Mesodermal cell (in vitro differentiated cells): ENCODE measurements at regions not wholly inside any gene's neighbourhood (a gene's known extent, or its start where the extent isn't known, plus 50 kb on each side); places are given as distances from the start of the nearest gene placed in this dataset.

Experiments
- H3K27ac ChIP-seq: 2 replicates; pipeline ENCODE4 v1.7.0; 2013; ENCODE audit warnings: mild to moderate bottlenecking, low read depth, low read length, moderate library complexity; ENCODE audit not compliant: severe bottlenecking
- H3K36me3 ChIP-seq: 2 replicates; pipeline ENCODE4 v1.7.1; 2013; ENCODE audit warnings: mild to moderate bottlenecking, low read length, moderate library complexity; ENCODE audit not compliant: control insufficient read depth, insufficient read depth
- H3K4me1 ChIP-seq: one replicate; pipeline ENCODE4 v1.7.1; 2013; ENCODE audit warnings: mild to moderate bottlenecking, low read length; ENCODE audit not compliant: insufficient read depth, control insufficient read depth, poor library complexity, severe bottlenecking
- H3K4me3 ChIP-seq: 2 replicates; pipeline ENCODE4 v1.7.0; 2013; ENCODE audit warnings: low read length, control low read depth, mild to moderate bottlenecking; ENCODE audit not compliant: insufficient read depth, poor library complexity, severe bottlenecking; ENCODE audit errors: extremely low read depth
- H3K9me3 ChIP-seq: 2 replicates; pipeline ENCODE4 v1.7.1; 2013; ENCODE audit warnings: mild to moderate bottlenecking, low read length, moderate library complexity; ENCODE audit not compliant: control insufficient read depth
- whole genome bisulfite sequencing, 2 experiments: methylation state at CpG; one replicate each; pipeline ENCODE4 v1.1.5; 2013; ENCODE audit warnings: missing lambda C conversion rate in 2 of 2; ENCODE audit not compliant: insufficient coverage in 2 of 2; 5-methylcytosine and 5-hydroxymethylcytosine counted together

GRCh38 chr16:14002416-14002990 is 68.6 kb upstream of the MRTFB start:
- H3K4me3 ChIP-seq, result no peak overlapping the region
- H3K36me3 ChIP-seq, result no peaks in the 10 kb centered on the region
- H3K4me1 ChIP-seq, result peaks cover 15% of the 10 kb centered on the region
- H3K9me3 ChIP-seq, result no peaks in the 10 kb centered on the region
- no peak overlapping the region for H3K27ac ChIP-seq
- 75 to 81% methylated on average over 4 to 8 of the region's 13 CpGs for WGBS, 2 experiments

GRCh38 chr16:14003074-14003570 is 68.0 kb upstream of the MRTFB start:
- Histone ChIP-seq H3K9me3 (no peaks in the 10 kb centered on the region), H3K27ac (peak overlapping the region; percentile 62)
- 7% methylated on average over 9 of the region's 15 CpGs for WGBS, 2 experiments

GRCh38 chr16:14004031-14004728 is 66.9 kb upstream of the MRTFB start:
- H3K27ac ChIP-seq, result no peak overlapping the region
- no peak overlapping the region for H3K4me3 ChIP-seq
- no peaks in the 10 kb centered on the region for H3K9me3 ChIP-seq
- 92 to 96% methylated on average over 12 to 13 of the region's 13 CpGs for whole genome bisulfite sequencing, 2 experiments
- H3K36me3 ChIP-seq, result no peaks in the 10 kb centered on the region
- peaks cover 11% of the 10 kb centered on the region for H3K4me1 ChIP-seq

More at GRCh38 chr16:14003074-14003570, 68.0 kb upstream of the MRTFB start:
- peaks cover 11% of the 10 kb centered on the region for H3K4me1 ChIP-seq
- H3K4me3 ChIP-seq, result no peak overlapping the region
- no peaks in the 10 kb centered on the region for H3K36me3 ChIP-seq

- H3K4me1 ChIP-seq, result peaks cover 8% of the 10 kb centered on the region
- no peaks in the 10 kb centered on the region for H3K9me3 ChIP-seq
- no peak overlapping the region for H3K27ac ChIP-seq
- WGBS, 2 experiments, result 92% methylated on average over 2 of the region's 2 CpGs; no CpG with 5 or more reads in 1 of the 2 experiments
- no peak overlapping the region for H3K4me3 ChIP-seq
- H3K36me3 ChIP-seq, result no peaks in the 10 kb centered on the region
These were observed 66.3 kb upstream of the MRTFB start for GRCh38 chr16:14004729-14005315.

- no peaks in the 10 kb centered on the region for H3K36me3 ChIP-seq
- H3K27ac ChIP-seq, result no peak overlapping the region
- no peak overlapping the region for H3K4me3 ChIP-seq
- no peaks in the 10 kb centered on the region for H3K9me3 ChIP-seq
- 90 to 92% methylated on average over 4 to 5 of the region's 6 CpGs for WGBS, 2 experiments
- H3K4me1 ChIP-seq, result peaks cover 4% of the 10 kb centered on the region
These were observed 65.8 kb upstream of the MRTFB start for GRCh38 chr16:14005335-14005734.

GRCh38 chr16:14007450-14007849 is 63.7 kb upstream of the MRTFB start:
- no CpG with 5 or more reads among the region's 4 CpGs for WGBS, 2 experiments
- Histone ChIP-seq H3K27ac (no peak overlapping the region), H3K4me3 (no peak overlapping the region)

GRCh38 chr16:14011001-14011400 is 60.1 kb upstream of the MRTFB start:
- Histone ChIP-seq H3K36me3 (no peaks in the 10 kb centered on the region), H3K27ac (no peak overlapping the region), H3K4me1 (peaks cover 15% of the 10 kb centered on the region), H3K4me3 (no peak overlapping the region), H3K9me3 (no peaks in the 10 kb centered on the region)
- 100% methylated on average over 1 to 2 of the region's 2 CpGs for WGBS, 2 experiments

More at GRCh38 chr16:14007450-14007849, 63.7 kb upstream of the MRTFB start:
- no peaks in the 10 kb centered on the region for H3K36me3 ChIP-seq
- H3K4me1 ChIP-seq, result peaks cover 4% of the 10 kb centered on the region
- no peaks in the 10 kb centered on the region for H3K9me3 ChIP-seq

GRCh38 chr16:14011846-14012245 is 59.3 kb upstream of the MRTFB start:
- no peak overlapping the region for H3K4me3 ChIP-seq
- H3K27ac ChIP-seq, result no peak overlapping the region
- no peaks in the 10 kb centered on the region for H3K9me3 ChIP-seq
- H3K4me1 ChIP-seq, result peaks cover 15% of the 10 kb centered on the region
- H3K36me3 ChIP-seq, result no peaks in the 10 kb centered on the region
- WGBS, 2 experiments, result 81 to 83% methylated on average over 3 to 5 of the region's 6 CpGs

- Histone ChIP-seq H3K9me3 (no peaks in the 10 kb centered on the region), H3K4me1 (peaks cover 15% of the 10 kb centered on the region), H3K27ac (no peak overlapping the region), H3K36me3 (no peaks in the 10 kb centered on the region), H3K4me3 (no peak overlapping the region)
- WGBS, 2 experiments, result 83 to 100% methylated on average over 2 to 3 of the region's 4 CpGs
These were observed 58.0 kb upstream of the MRTFB start for GRCh38 chr16:14013145-14013570.

- Histone ChIP-seq H3K9me3 (no peaks in the 10 kb centered on the region), H3K4me3 (no peak overlapping the region), H3K4me1 (peaks cover 18% of the 10 kb centered on the region), H3K27ac (peak overlapping the region; percentile 51), H3K36me3 (no peaks in the 10 kb centered on the region)
- WGBS, 2 experiments, result 61 to 68% methylated on average over 9 of the region's 13 CpGs
These were observed 57.4 kb upstream of the MRTFB start for GRCh38 chr16:14013571-14014283.
